TTC549 (cell line): ENCODE measurements at regions not wholly inside any gene's neighbourhood (a gene's known extent, or its start where the extent isn't known, plus 50 kb on each side); places are given as distances from the start of the nearest gene placed in this dataset.
"Not testable (repeated sequence)": the region's sequence is repeated elsewhere in the genome, so short reads cannot be mapped to it uniquely, and the experiment has no call there.

ENCODE experiments used
- FAIRE-seq: peaks from 2 replicates; lab custom pipeline; 2012; peaks lifted over from hg19 to GRCh38; lab: Jason Lieb, UNC

- FAIRE-seq, result no peak
Measured at GRCh38 chr4:167943872-167944505, 148.3 kb upstream of the ANXA10 start.

GRCh38 chr4:167944721-167945120, 147.6 kb upstream of the ANXA10 start:
- no peak for FAIRE-seq

- FAIRE-seq, result no peak
Measured at GRCh38 chr4:167955006-167955405, 137.3 kb upstream of the ANXA10 start.

GRCh38 chr4:167956676-167957075, 135.7 kb upstream of the ANXA10 start:
- FAIRE-seq, result no peak

- FAIRE-seq, result no peak
Measured at GRCh38 chr4:167964766-167965373, 127.5 kb upstream of the ANXA10 start.

- no peak for FAIRE-seq
Measured at GRCh38 chr4:167966143-167966542, 126.2 kb upstream of the ANXA10 start.

- FAIRE-seq, result no peak
Measured at GRCh38 chr4:167973513-167973912, 118.8 kb upstream of the ANXA10 start.

GRCh38 chr4:167985565-167985964, 106.8 kb upstream of the ANXA10 start:
- no peak for FAIRE-seq

- FAIRE-seq, result no peak
Measured at GRCh38 chr4:167986044-167986443, 106.3 kb upstream of the ANXA10 start.

- no peak for FAIRE-seq
Measured at GRCh38 chr4:167987285-167987684, 105.1 kb upstream of the ANXA10 start.

- FAIRE-seq, result no peak
Measured at GRCh38 chr4:167989815-167990214, 102.5 kb upstream of the ANXA10 start.

GRCh38 chr4:168008112-168008511, 84.2 kb upstream of the ANXA10 start:
- FAIRE-seq, result not testable (repeated sequence)

GRCh38 chr4:168019019-168019651, 73.2 kb upstream of the ANXA10 start:
- no peak for FAIRE-seq

- no peak for FAIRE-seq
Measured at GRCh38 chr4:168019921-168020320, 72.4 kb upstream of the ANXA10 start.

GRCh38 chr4:168021666-168022065, 70.7 kb upstream of the ANXA10 start:
- FAIRE-seq, result no peak

- no peak for FAIRE-seq
Measured at GRCh38 chr4:168028568-168028967, 63.8 kb upstream of the ANXA10 start.

- FAIRE-seq, result no peak
Measured at GRCh38 chr4:168028970-168029597, 63.3 kb upstream of the ANXA10 start.

- FAIRE-seq, result no peak
Measured at GRCh38 chr4:168037676-168038075, 54.7 kb upstream of the ANXA10 start.

GRCh38 chr4:168039593-168039992, 52.7 kb upstream of the ANXA10 start:
- FAIRE-seq, result no peak
